Calu3 (cell line): ENCODE measurements at regions not wholly inside any gene's neighbourhood (a gene's known extent, or its start where the extent isn't known, plus 50 kb on each side); places are given as distances from the start of the nearest gene placed in this dataset.

Experiments
- BruUV-seq: library from RNA; stranded (reverse); fragments of 400-500 nt; replicated peaks from 2 replicates; lab custom pipeline; 2021; lab: Mats Ljungman, UMichigan
- CTCF ChIA-PET: fragments of 300-600 bp; sonication (Branson Sonifier 250); formaldehyde crosslinking; loops from one replicate; lab custom pipeline; 2022; ENCODE audit warnings: antibody characterized with exemption; lab: Charles Lee
- DNase-seq: peaks from one replicate; pipeline ENCODE4 v3.0.0; 2022
- H3K27ac Mint-ChIP-seq: one replicate; pipeline ENCODE4 v1.8.0; 2022; ENCODE audit warnings: mixed read lengths; ENCODE audit not compliant: unreplicated experiment
- H3K27me3 Mint-ChIP-seq: one replicate; pipeline ENCODE4 v1.8.0; 2022; ENCODE audit warnings: mixed read lengths; ENCODE audit not compliant: unreplicated experiment
- H3K36me3 Mint-ChIP-seq: one replicate; pipeline ENCODE4 v1.8.0; 2022; ENCODE audit warnings: mild to moderate bottlenecking, moderate library complexity, mixed read lengths; ENCODE audit not compliant: insufficient read depth, unreplicated experiment
- H3K4me1 Mint-ChIP-seq: one replicate; pipeline ENCODE4 v1.8.0; 2022; ENCODE audit warnings: mild to moderate bottlenecking, low read depth, mixed read lengths; ENCODE audit not compliant: unreplicated experiment
- H3K4me3 Mint-ChIP-seq: one replicate; pipeline ENCODE4 v1.8.0; 2022; ENCODE audit warnings: mild to moderate bottlenecking, low read depth, moderate library complexity, mixed read lengths; ENCODE audit not compliant: unreplicated experiment
- H3K9me3 Mint-ChIP-seq: one replicate; pipeline ENCODE4 v1.8.0; 2022; ENCODE audit warnings: low read depth, mixed read lengths; ENCODE audit not compliant: unreplicated experiment
- CTCF ChIP-seq: fragments of 200-600 bp; IDR thresholded peaks from one replicate; pipeline ENCODE4 v1.8.0; 2022; ENCODE audit warnings: antibody characterized with exemption; ENCODE audit not compliant: unreplicated experiment
- intact Hi-C: fragments of 100-400 bp; cut with micrococcal nuclease; formaldehyde crosslinking; loops from one replicate; pipeline ENCODE4 v1.10.0; 2022; ENCODE audit not compliant: unreplicated experiment

- intact Hi-C loops, result no loop called here
- H3K36me3 Mint-ChIP-seq, result no peaks in the 10 kb centered on the region
- no TSS peak for BruUV-seq
- DNase-seq, result no peak
- CTCF ChIA-PET, result no interaction called here
- no peaks in the 10 kb centered on the region for H3K4me1 Mint-ChIP-seq
- H3K4me3 Mint-ChIP-seq, result no peak overlapping the region
- H3K9me3 Mint-ChIP-seq, result no peaks in the 10 kb centered on the region
- no peak overlapping the region for H3K27ac Mint-ChIP-seq
- TF ChIP-seq CTCF, result no peak
- H3K27me3 Mint-ChIP-seq, result peaks cover 53% of the 10 kb centered on the region
Measured at GRCh38 chr1:209483691-209484090, 99.8 kb upstream of the CAMK1G start.

- H3K4me1 Mint-ChIP-seq, result no peaks in the 10 kb centered on the region
- CTCF ChIA-PET, result no interaction called here
Measured at GRCh38 chr1:209484429-209484828, 99.1 kb upstream of the CAMK1G start.

GRCh38 chr1:209485167-209485566 is 98.3 kb upstream of the CAMK1G start:
- intact Hi-C loops, result no loop called here
- Mint-ChIP-seq H3K4me3 (no peak overlapping the region), H3K36me3 (no peaks in the 10 kb centered on the region), H3K9me3 (no peaks in the 10 kb centered on the region), H3K4me1 (no peaks in the 10 kb centered on the region), H3K27ac (no peak overlapping the region), H3K27me3 (peaks cover 39% of the 10 kb centered on the region)
- CTCF ChIA-PET, result interaction anchor here (0.7 kb wide), 1 partner anchor 137 kb away, joined by 5 read pairs; no protein-coding TSS in a partner anchor
- DNase-seq, result no peak
- no TSS peak for BruUV-seq
- no peak for TF ChIP-seq CTCF

More at GRCh38 chr1:209484429-209484828, 99.1 kb upstream of the CAMK1G start:
- Mint-ChIP-seq H3K4me3 (no peak overlapping the region), H3K9me3 (no peaks in the 10 kb centered on the region), H3K27me3 (peaks cover 46% of the 10 kb centered on the region), H3K27ac (no peak overlapping the region), H3K36me3 (no peaks in the 10 kb centered on the region)
- intact Hi-C loops, result no loop called here
- BruUV-seq, result no TSS peak
- no peak for DNase-seq
- TF ChIP-seq CTCF, result no peak

GRCh38 chr1:209485751-209486150 is 97.8 kb upstream of the CAMK1G start:
- Mint-ChIP-seq H3K4me3 (no peak overlapping the region), H3K4me1 (no peaks in the 10 kb centered on the region), H3K9me3 (no peaks in the 10 kb centered on the region), H3K36me3 (no peaks in the 10 kb centered on the region), H3K27me3 (peaks cover 33% of the 10 kb centered on the region), H3K27ac (no peak overlapping the region)
- DNase-seq, result no peak
- CTCF ChIA-PET, result no interaction called here
- no peak for TF ChIP-seq CTCF
- no TSS peak for BruUV-seq
- intact Hi-C loops, result no loop called here
